Mesenchymal stem cell (in vitro differentiated cells and primary cell): ENCODE measurements at regions not wholly inside any gene's neighbourhood (a gene's known extent, or its start where the extent isn't known, plus 50 kb on each side); places are given as distances from the start of the nearest gene placed in this dataset.

Source experiments
- DNase-seq: peaks from one replicate; pipeline ENCODE4 v3.0.0-alpha.2; 2013
- H2AFZ ChIP-seq: one replicate; pipeline ENCODE4 v1.6.1; 2013; ENCODE audit warnings: low read depth, mild to moderate bottlenecking, control low read depth, inconsistent platforms, low read length, moderate library complexity
- H2AK5ac ChIP-seq: 2 replicates; pipeline ENCODE4 v1.6.1; 2013; ENCODE audit warnings: low read length, moderate library complexity, mild to moderate bottlenecking, inconsistent platforms; ENCODE audit not compliant: severe bottlenecking
- H2BK120ac ChIP-seq: one replicate; pipeline ENCODE4 v1.6.1; 2013; ENCODE audit warnings: low read depth, mild to moderate bottlenecking, inconsistent platforms, low read length, moderate library complexity
- H2BK12ac ChIP-seq, 2 experiments: one replicate each; pipeline ENCODE4 v1.6.1; 2013; ENCODE audit warnings: inconsistent platforms in 2 of 2, low read length in 2 of 2, mild to moderate bottlenecking in 2 of 2, moderate library complexity in 2 of 2, control low read depth in 1 of 2
- H2BK15ac ChIP-seq: one replicate; pipeline ENCODE4 v1.6.1; 2013; ENCODE audit warnings: mild to moderate bottlenecking, low read depth, inconsistent platforms; ENCODE audit not compliant: poor library complexity, severe bottlenecking
- H2BK5ac ChIP-seq: 2 replicates; pipeline ENCODE4 v1.6.1; 2013; ENCODE audit warnings: low read depth, mild to moderate bottlenecking, low read length, control low read depth, inconsistent platforms; ENCODE audit not compliant: poor library complexity, severe bottlenecking
- H3K14ac ChIP-seq, 2 experiments: one replicate each; pipeline ENCODE4 v1.6.1; 2013; ENCODE audit warnings: inconsistent platforms in 2 of 2, low read length in 2 of 2, control low read depth in 1 of 2, mild to moderate bottlenecking in 1 of 2, moderate library complexity in 1 of 2
- H3K18ac ChIP-seq, 2 experiments: one replicate each; pipeline ENCODE4 v1.6.1; 2013; ENCODE audit warnings: inconsistent platforms in 2 of 2, low read length in 2 of 2, control low read depth in 1 of 2, low read depth in 1 of 2, mild to moderate bottlenecking in 1 of 2
- H3K23ac ChIP-seq, 2 experiments: one replicate each; pipeline ENCODE4 v1.6.1; 2013; ENCODE audit warnings: inconsistent platforms in 2 of 2, low read length in 2 of 2, mild to moderate bottlenecking in 2 of 2, moderate library complexity in 2 of 2, control low read depth in 1 of 2
- H3K27ac ChIP-seq: 2 replicates; pipeline ENCODE4 v1.5.1; 2013; ENCODE audit warnings: mild to moderate bottlenecking, moderate library complexity, low read length, control low read depth, inconsistent platforms; ENCODE audit not compliant: poor library complexity, severe bottlenecking
- H3K27me3 ChIP-seq, 2 experiments: 2 replicates each; pipeline versions ENCODE4 v1.6.1 to v1.7.0; 2013; ENCODE audit warnings: low read length in 2 of 2, mild to moderate bottlenecking in 2 of 2, moderate library complexity in 2 of 2, control low read depth in 1 of 2, inconsistent platforms in 1 of 2; ENCODE audit not compliant: control insufficient read depth in 1 of 2, insufficient read depth in 1 of 2
- H3K36me3 ChIP-seq, 2 experiments: 2 replicates each; pipeline versions ENCODE4 v1.6.1 to v1.7.0; 2013; ENCODE audit warnings: low read length in 2 of 2, control low read depth in 1 of 2, inconsistent platforms in 1 of 2, low read depth in 1 of 2, mild to moderate bottlenecking in 1 of 2; ENCODE audit not compliant: insufficient read depth in 2 of 2, control insufficient read depth in 1 of 2
- H3K4ac ChIP-seq, 2 experiments: one replicate each; pipeline ENCODE4 v1.6.1; 2013; ENCODE audit warnings: inconsistent platforms in 2 of 2, low read length in 2 of 2, mild to moderate bottlenecking in 2 of 2, moderate library complexity in 2 of 2, control low read depth in 1 of 2, low read depth in 1 of 2
- H3K4me1 ChIP-seq: 2 replicates; pipeline ENCODE4 v1.6.1; 2013; ENCODE audit warnings: low read depth, low read length, control low read depth; ENCODE audit not compliant: control insufficient read depth, insufficient read depth
- H3K4me2 ChIP-seq: 2 replicates; pipeline ENCODE4 v1.6.1; 2013; ENCODE audit warnings: low read length, mild to moderate bottlenecking, inconsistent platforms; ENCODE audit not compliant: poor library complexity, severe bottlenecking
- H3K4me3 ChIP-seq, 2 experiments: 2 replicates each; pipeline versions ENCODE4 v1.5.1 to v1.7.0; 2013; ENCODE audit warnings: low read length in 2 of 2, mild to moderate bottlenecking in 2 of 2, control low read depth in 1 of 2, low read depth in 1 of 2; ENCODE audit not compliant: insufficient read depth in 1 of 2
- H3K79me1 ChIP-seq: replicated peaks from 2 replicates; pipeline ENCODE4 v1.6.1; 2013; ENCODE audit warnings: mild to moderate bottlenecking, control low read depth, low read length, inconsistent platforms; ENCODE audit not compliant: poor library complexity, severe bottlenecking
- H3K9ac ChIP-seq: 2 replicates; pipeline ENCODE4 v1.7.0; 2013; ENCODE audit warnings: mild to moderate bottlenecking, low read length, moderate library complexity
- H3K9me3 ChIP-seq: 2 replicates; pipeline ENCODE4 v1.7.0; 2013; ENCODE audit warnings: mild to moderate bottlenecking, low read length; ENCODE audit not compliant: control insufficient read depth
- H4K8ac ChIP-seq: one replicate; pipeline ENCODE4 v1.6.1; 2013; ENCODE audit warnings: inconsistent platforms, mild to moderate bottlenecking, low read length, moderate library complexity
- H4K91ac ChIP-seq: one replicate; pipeline ENCODE4 v1.6.1; 2013; ENCODE audit warnings: mild to moderate bottlenecking, low read length, inconsistent platforms
- WGBS: methylation state at CpG from one replicate; pipeline ENCODE4 v1.1.7; 2013; ENCODE audit warnings: mixed read lengths; 5-methylcytosine and 5-hydroxymethylcytosine counted together

DNA sequence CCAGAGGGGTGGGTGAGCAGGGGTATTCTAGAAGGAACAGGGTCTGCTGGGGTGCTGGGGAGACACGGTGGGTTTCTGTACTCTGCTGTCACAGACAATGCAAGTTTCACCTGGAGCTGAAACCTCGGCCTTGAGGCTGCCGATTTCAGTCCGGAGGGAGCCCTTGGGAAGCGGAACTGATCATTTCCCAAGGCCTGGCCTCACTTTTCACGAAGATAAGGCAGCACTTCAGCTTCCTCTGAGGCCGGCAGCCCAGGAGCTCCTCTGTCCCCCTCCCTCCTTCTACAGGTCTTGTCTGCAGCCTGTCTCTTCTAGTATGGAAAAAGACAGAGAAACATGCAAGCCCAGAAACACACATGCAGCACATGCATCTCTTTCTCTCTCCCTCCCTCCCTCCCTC lies 242.1 kb downstream of the CDC5L start:
- 52% methylated on average over 7 of the region's 7 CpGs for WGBS

DNA sequence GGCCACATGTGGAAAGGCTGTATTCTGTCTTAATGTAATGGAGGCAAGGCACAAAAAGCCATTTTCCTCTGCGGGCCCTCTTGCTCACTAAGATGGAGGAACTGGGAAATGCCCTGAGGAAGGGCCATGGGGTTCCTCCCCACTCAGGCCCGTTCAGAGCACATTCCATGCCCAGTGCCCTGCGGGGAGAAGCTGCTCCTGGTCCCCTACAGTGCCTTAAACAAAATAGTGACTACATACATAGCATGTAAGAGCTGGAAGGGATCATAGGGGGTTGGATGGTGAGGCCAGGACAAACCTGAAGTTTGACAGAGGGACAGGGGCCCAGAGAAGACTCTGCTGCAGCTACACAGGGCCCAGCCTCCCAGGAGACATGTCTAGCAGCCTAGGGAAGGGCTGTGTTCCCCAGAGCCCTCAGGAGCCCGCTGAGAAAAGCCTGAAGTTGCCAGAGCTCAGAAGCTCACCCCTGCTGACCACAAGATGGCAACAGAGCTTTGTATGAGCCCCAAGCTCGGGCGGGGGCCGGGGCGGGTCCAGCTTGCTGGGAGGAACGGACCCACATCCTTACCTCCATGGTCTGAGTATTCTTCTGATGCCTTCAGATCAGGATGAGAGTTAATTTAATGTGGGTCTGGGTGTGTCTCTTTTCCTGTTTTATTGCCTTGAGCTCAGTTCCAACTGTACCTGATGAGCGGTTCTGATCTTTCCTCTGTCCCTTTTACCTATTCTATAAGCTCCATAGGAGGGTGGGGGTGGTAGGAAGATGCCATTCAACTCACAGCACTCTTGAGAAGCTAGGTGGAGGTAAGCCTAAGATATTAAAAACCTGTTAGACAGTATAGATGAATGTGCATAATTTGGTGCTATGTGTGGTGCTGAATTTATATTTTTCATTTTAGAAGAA lies 242.9 kb downstream of the CDC5L start:
- no peak overlapping the region for H3K4ac ChIP-seq
- H3K14ac ChIP-seq = no peak overlapping the region
- H3K4me1 ChIP-seq = peaks cover 11% of the 10 kb centered on the region
- H4K91ac ChIP-seq = no peak overlapping the region
- H3K18ac ChIP-seq = peak overlapping the region in 1 of 2 experiments; percentile 51
- H3K79me1 ChIP-seq = no peaks in the 10 kb centered on the region
- H3K23ac ChIP-seq = no peak overlapping the region
- H3K27me3 ChIP-seq = peaks cover 0 to 33% of the 10 kb centered on the region in 2 experiments
- DNase-seq = peak; percentile 68
- no peak overlapping the region for H3K4me2 ChIP-seq
- no peak overlapping the region for H3K27ac ChIP-seq
- WGBS = 28% methylated on average over 10 of the region's 10 CpGs
- H2AFZ ChIP-seq = no peak overlapping the region
- H2AK5ac ChIP-seq = no peak overlapping the region
- H2BK15ac ChIP-seq = no peak overlapping the region
- no peak overlapping the region for H2BK12ac ChIP-seq
- H3K9me3 ChIP-seq = no peaks in the 10 kb centered on the region
- H3K9ac ChIP-seq = no peak overlapping the region
- H3K4me3 ChIP-seq = no peak overlapping the region
- H2BK120ac ChIP-seq = no peak overlapping the region
- no peak overlapping the region for H4K8ac ChIP-seq
- H2BK5ac ChIP-seq = no peak overlapping the region
- H3K36me3 ChIP-seq = no peaks in the 10 kb centered on the region

More for the DNA sequence above, 242.1 kb downstream of the CDC5L start:
- Histone ChIP-seq H2BK120ac (no peak overlapping the region), H2BK15ac (no peak overlapping the region), H3K18ac (no peak overlapping the region), H2BK12ac (no peak overlapping the region), H3K4me3 (no peak overlapping the region), H3K23ac (peak overlapping the region in 1 of 2 experiments; percentile 95), H3K4me1 (peaks cover 11% of the 10 kb centered on the region), H4K91ac (no peak overlapping the region), H2AFZ (no peak overlapping the region), H4K8ac (no peak overlapping the region), H3K27ac (no peak overlapping the region), H2BK5ac (no peak overlapping the region), H3K79me1 (no peaks in the 10 kb centered on the region), H3K9me3 (no peaks in the 10 kb centered on the region), H3K36me3 (no peaks in the 10 kb centered on the region), H3K4me2 (no peak overlapping the region), H3K4ac (no peak overlapping the region), H3K27me3 (peaks cover 0 to 31% of the 10 kb centered on the region in 2 experiments), H3K14ac (no peak overlapping the region), H3K9ac (no peak overlapping the region), H2AK5ac (peak overlapping the region; percentile 63)
- no peak for DNase-seq

DNA sequence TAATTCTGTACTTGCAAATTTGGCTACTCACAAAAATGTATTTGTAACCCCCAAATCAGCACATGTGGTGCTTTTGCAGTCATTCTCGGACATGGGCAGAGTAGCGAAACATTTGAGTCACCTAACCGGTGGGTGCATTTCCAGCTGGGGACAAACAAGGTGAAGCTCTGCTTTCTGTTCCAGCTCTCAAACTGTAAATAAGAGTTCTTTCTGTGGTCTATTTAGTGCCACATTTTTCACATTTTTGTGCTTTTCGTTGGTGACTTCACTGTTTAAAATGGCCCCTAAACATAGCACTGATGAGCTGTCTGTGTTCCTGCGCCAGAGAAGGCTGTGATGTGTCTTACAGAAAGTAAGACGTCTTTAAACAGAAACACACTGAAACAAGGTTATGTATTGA lies 244.5 kb downstream of the CDC5L start:
- H2BK15ac ChIP-seq = no peak overlapping the region
- no peak overlapping the region for H3K14ac ChIP-seq
- no peak overlapping the region for H2AFZ ChIP-seq
- peaks cover 11% of the 10 kb centered on the region for H3K4me1 ChIP-seq
- peak; percentile 47 for DNase-seq
- peaks cover 0 to 42% of the 10 kb centered on the region in 2 experiments for H3K27me3 ChIP-seq
- H3K4me3 ChIP-seq = no peak overlapping the region
- no peak overlapping the region for H4K8ac ChIP-seq
- no peaks in the 10 kb centered on the region for H3K9me3 ChIP-seq
- H4K91ac ChIP-seq = no peak overlapping the region
- H2AK5ac ChIP-seq = no peak overlapping the region
- no peak overlapping the region for H3K27ac ChIP-seq
- no peak overlapping the region for H3K9ac ChIP-seq
- H3K79me1 ChIP-seq = no peaks in the 10 kb centered on the region
- no peaks in the 10 kb centered on the region for H3K36me3 ChIP-seq
- no peak overlapping the region for H3K18ac ChIP-seq
- no peak overlapping the region for H2BK12ac ChIP-seq
- no peak overlapping the region for H3K23ac ChIP-seq
- WGBS = 11% methylated on average over 6 of the region's 6 CpGs
- H2BK5ac ChIP-seq = no peak overlapping the region
- no peak overlapping the region for H3K4me2 ChIP-seq
- no peak overlapping the region for H2BK120ac ChIP-seq
- H3K4ac ChIP-seq = no peak overlapping the region

DNA sequence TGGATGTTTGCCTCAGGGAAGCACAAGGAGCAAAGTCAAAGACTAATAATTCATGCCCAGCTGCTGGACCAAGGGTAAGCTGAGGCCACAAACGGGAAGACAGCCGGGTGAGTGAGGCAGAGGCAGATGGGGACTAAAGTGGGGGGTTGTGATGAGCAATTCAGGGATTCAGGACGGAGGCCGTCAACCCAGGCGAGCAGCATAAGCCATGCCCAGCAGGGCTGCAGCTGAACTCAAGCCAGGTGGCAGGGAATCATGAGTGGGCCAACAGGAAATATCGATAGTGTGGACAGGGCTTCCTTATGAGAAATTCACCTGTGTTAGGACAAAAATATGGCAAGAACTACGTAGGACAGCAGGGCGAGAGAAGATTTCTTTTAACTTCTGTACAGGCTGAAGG lies 246.8 kb downstream of the CDC5L start:
- 94% methylated on average over 8 of the region's 8 CpGs for WGBS

More for the DNA sequence above, 246.8 kb downstream of the CDC5L start:
- Histone ChIP-seq H3K27me3 (peaks cover 0 to 31% of the 10 kb centered on the region in 2 experiments), H2BK15ac (no peak overlapping the region), H3K23ac (no peak overlapping the region), H3K9me3 (peaks cover 2% of the 10 kb centered on the region), H3K4me3 (no peak overlapping the region), H3K4ac (no peak overlapping the region), H3K14ac (no peak overlapping the region), H3K4me1 (peaks cover 9% of the 10 kb centered on the region), H3K79me1 (no peaks in the 10 kb centered on the region), H2BK12ac (no peak overlapping the region), H2BK5ac (no peak overlapping the region), H3K4me2 (no peak overlapping the region), H3K18ac (no peak overlapping the region), H4K8ac (no peak overlapping the region), H3K27ac (no peak overlapping the region), H2AFZ (no peak overlapping the region), H2BK120ac (no peak overlapping the region), H2AK5ac (no peak overlapping the region), H3K9ac (no peak overlapping the region), H4K91ac (no peak overlapping the region), H3K36me3 (no peaks in the 10 kb centered on the region)
- no peak for DNase-seq
